ENCODE measurements at regions not wholly inside any gene's neighbourhood (a gene's known extent, or its start where the extent isn't known, plus 50 kb on each side); places are given as distances from the start of the nearest gene placed in this dataset.

- Mint-ChIP-seq H3K4me3 (no peak overlapping the region), H3K4me1 (ENCODE audit: low read depth) (no peaks in the 10 kb centered on the region), H3K36me3 (ENCODE audit: low read depth) (no peaks in the 10 kb centered on the region), H3K27ac (no peak overlapping the region), H3K27me3 (peaks cover 23% of the 10 kb centered on the region), H3K9me3 (no peaks in the 10 kb centered on the region)
- H3K9me3 ChIP-seq (ENCODE audit: control insufficient read depth in 1 of 2, insufficient read depth in 1 of 2, low read length in 2 of 2), result no peaks in the 10 kb centered on the region
- H3K27ac ChIP-seq (ENCODE audit: low read depth in 1 of 2, low read length in 2 of 2), result no peak overlapping the region
- no peak for TF ChIP-seq CTCF (IDR thresholded peaks at IDR 0.05)
- no peak overlapping the region for H3K4me3 ChIP-seq (ENCODE audit: low read length)
- no peak for ATAC-seq (ENCODE audit: poor library complexity)
- no peaks in the 10 kb centered on the region for H3K4me1 ChIP-seq (ENCODE audit: insufficient read depth, low read length)
- POLR2A ChIA-PET, result no interaction called here
- no peaks in the 10 kb centered on the region for H3K27me3 ChIP-seq (ENCODE audit: control insufficient read depth in 1 of 2, insufficient read depth in 2 of 2, low read length in 2 of 2)
- CTCF ChIA-PET, result no interaction called here
- H3K36me3 ChIP-seq (ENCODE audit: insufficient read depth, low read length), result no peaks in the 10 kb centered on the region
- intact Hi-C loops (cut with DNase I, micrococcal nuclease), result no loop called here
- no peak for DNase-seq
Observed at GRCh38 chr9:79975621-79976256, 404.0 kb downstream of the TLE4 start.

- H3K4me1 Mint-ChIP-seq (ENCODE audit: low read depth), result no peaks in the 10 kb centered on the region
- no peaks in the 10 kb centered on the region for H3K27me3 ChIP-seq (ENCODE audit: control insufficient read depth in 1 of 2, insufficient read depth in 2 of 2, low read length in 2 of 2)
- TF ChIP-seq CTCF (IDR thresholded peaks at IDR 0.05), result no peak
- H3K36me3 ChIP-seq (ENCODE audit: insufficient read depth, low read length), result no peaks in the 10 kb centered on the region
- no peaks in the 10 kb centered on the region for H3K9me3 ChIP-seq (ENCODE audit: control insufficient read depth in 1 of 2, insufficient read depth in 1 of 2, low read length in 2 of 2)
- no peak overlapping the region for H3K27ac Mint-ChIP-seq
- no peak overlapping the region for H3K4me3 ChIP-seq (ENCODE audit: low read length)
- POLR2A ChIA-PET, result no interaction called here
- DNase-seq (no peak), ATAC-seq (ENCODE audit: poor library complexity) (no peak)
- no peaks in the 10 kb centered on the region for H3K36me3 Mint-ChIP-seq (ENCODE audit: low read depth)
- H3K9me3 Mint-ChIP-seq, result no peaks in the 10 kb centered on the region
- intact Hi-C loops (cut with DNase I, micrococcal nuclease), result loop anchor here in 1 of 2 experiments (5.0 kb wide), 1 partner anchor 32 kb away; no protein-coding TSS in a partner anchor
- H3K27me3 Mint-ChIP-seq, result peaks cover 21% of the 10 kb centered on the region
- H3K4me3 Mint-ChIP-seq, result no peak overlapping the region
- H3K4me1 ChIP-seq (ENCODE audit: insufficient read depth, low read length), result no peaks in the 10 kb centered on the region
- CTCF ChIA-PET, result no interaction called here
- no peak overlapping the region for H3K27ac ChIP-seq (ENCODE audit: low read depth in 1 of 2, low read length in 2 of 2)
Observed at GRCh38 chr9:79974806-79975422, 403.1 kb downstream of the TLE4 start.

- no peaks in the 10 kb centered on the region for H3K4me1 Mint-ChIP-seq (ENCODE audit: low read depth)
- no peak overlapping the region for H3K27ac Mint-ChIP-seq
- no peaks in the 10 kb centered on the region for H3K9me3 Mint-ChIP-seq
- Histone ChIP-seq H3K27ac (ENCODE audit: low read depth in 1 of 2, low read length in 2 of 2) (no peak overlapping the region), H3K9me3 (ENCODE audit: control insufficient read depth in 1 of 2, insufficient read depth in 1 of 2, low read length in 2 of 2) (no peaks in the 10 kb centered on the region), H3K4me1 (ENCODE audit: insufficient read depth, low read length) (no peaks in the 10 kb centered on the region), H3K27me3 (ENCODE audit: control insufficient read depth in 1 of 2, insufficient read depth in 2 of 2, low read length in 2 of 2) (no peaks in the 10 kb centered on the region), H3K36me3 (ENCODE audit: insufficient read depth, low read length) (no peaks in the 10 kb centered on the region), H3K4me3 (ENCODE audit: low read length) (no peak overlapping the region)
- ATAC-seq (ENCODE audit: poor library complexity) (no peak), DNase-seq (no peak)
- peaks cover 25% of the 10 kb centered on the region for H3K27me3 Mint-ChIP-seq
- ChIA-PET CTCF (no interaction called here), POLR2A (no interaction called here)
- H3K4me3 Mint-ChIP-seq, result no peak overlapping the region
- intact Hi-C loops (cut with DNase I, micrococcal nuclease), result loop anchor here in 1 of 2 experiments (5.0 kb wide), 1 partner anchor 34 kb away; no protein-coding TSS in a partner anchor
- no peak for TF ChIP-seq CTCF (IDR thresholded peaks at IDR 0.05)
- H3K36me3 Mint-ChIP-seq (ENCODE audit: low read depth), result no peaks in the 10 kb centered on the region
Observed at GRCh38 chr9:79973627-79974026, 401.9 kb downstream of the TLE4 start.

All from CD4-positive, alpha-beta T cell (primary cell).